Fibroblast of lung (primary cell): ENCODE measurements at regions not wholly inside any gene's neighbourhood (a gene's known extent, or its start where the extent isn't known, plus 50 kb on each side); places are given as distances from the start of the nearest gene placed in this dataset.

Experiments
- EZH2 ChIP-seq: IDR thresholded peaks from 2 replicates; pipeline ENCODE4 v1.5.1; 2012; ENCODE audit warnings: low read length, control low read depth, mild to moderate bottlenecking; ENCODE audit errors: missing control alignments
- TF ChIP-seq, protein P1 (sequence below), 2 donors: IDR thresholded peaks in 1 of 2; conservative IDR thresholded peaks in 1 of 2; 1 replicate in 1 of 2; 2 replicates in 1 of 2; pipeline ENCODE4 v1.5.1; 2011 to 2012; ENCODE audit warnings: low read length in 2 of 2, control low read depth in 1 of 2, inconsistent platforms in 1 of 2, low read depth in 1 of 2, mild to moderate bottlenecking in 1 of 2

DNA sequence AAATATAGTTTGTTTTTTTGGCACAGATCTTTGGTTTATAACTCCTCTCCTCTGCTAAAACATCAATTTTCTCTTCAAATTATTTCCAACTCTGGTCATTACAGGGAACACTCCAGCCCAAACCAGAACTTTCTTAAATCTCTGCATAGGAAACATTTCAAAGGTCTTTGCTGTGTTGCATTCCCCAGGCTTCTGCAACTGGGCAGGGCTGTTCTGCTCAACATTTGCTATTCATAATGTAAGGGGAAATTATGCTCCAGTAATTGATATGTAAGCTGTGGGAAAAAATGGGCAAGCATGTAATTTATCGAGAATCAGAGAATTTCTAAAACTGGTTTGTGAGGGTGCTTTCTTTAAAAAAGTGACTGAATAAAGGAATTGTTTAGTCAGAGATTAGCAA is 410.4 kb downstream of the TUSC7 start:
- TF ChIP-seq, protein P1, sequence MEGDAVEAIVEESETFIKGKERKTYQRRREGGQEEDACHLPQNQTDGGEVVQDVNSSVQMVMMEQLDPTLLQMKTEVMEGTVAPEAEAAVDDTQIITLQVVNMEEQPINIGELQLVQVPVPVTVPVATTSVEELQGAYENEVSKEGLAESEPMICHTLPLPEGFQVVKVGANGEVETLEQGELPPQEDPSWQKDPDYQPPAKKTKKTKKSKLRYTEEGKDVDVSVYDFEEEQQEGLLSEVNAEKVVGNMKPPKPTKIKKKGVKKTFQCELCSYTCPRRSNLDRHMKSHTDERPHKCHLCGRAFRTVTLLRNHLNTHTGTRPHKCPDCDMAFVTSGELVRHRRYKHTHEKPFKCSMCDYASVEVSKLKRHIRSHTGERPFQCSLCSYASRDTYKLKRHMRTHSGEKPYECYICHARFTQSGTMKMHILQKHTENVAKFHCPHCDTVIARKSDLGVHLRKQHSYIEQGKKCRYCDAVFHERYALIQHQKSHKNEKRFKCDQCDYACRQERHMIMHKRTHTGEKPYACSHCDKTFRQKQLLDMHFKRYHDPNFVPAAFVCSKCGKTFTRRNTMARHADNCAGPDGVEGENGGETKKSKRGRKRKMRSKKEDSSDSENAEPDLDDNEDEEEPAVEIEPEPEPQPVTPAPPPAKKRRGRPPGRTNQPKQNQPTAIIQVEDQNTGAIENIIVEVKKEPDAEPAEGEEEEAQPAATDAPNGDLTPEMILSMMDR (conservative IDR thresholded peaks at IDR 0.05 in 1 of 2, IDR thresholded peaks at IDR 0.05 in 1 of 2; ENCODE audit: low read depth in 1 of 2, low read length in 2 of 2) = no peak
- TF ChIP-seq EZH2 = no peak
